Heart right ventricle (tissue), 16 donors: ENCODE measurements at regions not wholly inside any gene's neighbourhood (a gene's known extent, or its start where the extent isn't known, plus 50 kb on each side); places are given as distances from the start of the nearest gene placed in this dataset.

Experiments used
- ATAC-seq, 8 donors: fragments of 200-7000 bp; cut with Tn5 transposase; one replicate each; pipeline ENCODE4 v1.9.1; 2020; ENCODE audit warnings: mild to moderate bottlenecking in 8 of 8, moderate library complexity in 8 of 8, moderate number of reproducible peaks in 1 of 8
- DNase-seq, 2 donors: peaks; one replicate each; pipeline ENCODE4 v3.0.0-alpha.2; 2020
- H3K27ac ChIP-seq, 10 donors: fragments of 200-600 bp; sonication (generic) in 2 of 10; one replicate each; pipeline versions ENCODE4 v1.5.0 to v1.8.0; 2020 to 2022; ENCODE audit warnings: mild to moderate bottlenecking in 3 of 10
- H3K27me3 ChIP-seq, 7 donors: fragments of 200-600 bp; one replicate each; pipeline ENCODE4 v1.8.0; 2021 to 2022; ENCODE audit warnings: mild to moderate bottlenecking in 2 of 7
- H3K36me3 ChIP-seq, 9 donors: fragments of 200-600 bp; sonication (generic) in 1 of 9; one replicate each; pipeline versions ENCODE4 v1.5.0 to v1.8.0; 2020 to 2022; ENCODE audit warnings: mild to moderate bottlenecking in 2 of 9
- H3K4me1 ChIP-seq, 9 donors: fragments of 200-600 bp; sonication (generic) in 1 of 9; one replicate each; pipeline versions ENCODE4 v1.5.0 to v1.8.0; 2020 to 2022; ENCODE audit warnings: mild to moderate bottlenecking in 4 of 9
- H3K4me3 ChIP-seq, 10 donors: fragments of 200-600 bp; sonication (generic) in 2 of 10; one replicate each; pipeline versions ENCODE4 v1.5.0 to v1.8.0; 2020 to 2022; ENCODE audit warnings: mild to moderate bottlenecking in 7 of 10, moderate library complexity in 2 of 10
- H3K9me3 ChIP-seq, 11 donors: fragments of 200-600 bp in 10 of 11; sonication (generic) in 2 of 11; one replicate each; pipeline versions ENCODE4 v1.5.0 to v1.8.0; 2013 to 2022; ENCODE audit warnings: mild to moderate bottlenecking in 2 of 11, control low read depth in 1 of 11, moderate library complexity in 1 of 11
- WGBS, 2 donors: extraction: QIAGEN DNeasy Blood & Tissue Kit; methylation state at CpG; one replicate each; pipeline ENCODE4 v1.1.7; 2013; ENCODE audit warnings: inconsistent platforms in 1 of 2; 5-methylcytosine and 5-hydroxymethylcytosine counted together
- intact Hi-C, 10 donors: fragments of 100-400 bp; cut with DNase I; formaldehyde crosslinking; loops; one replicate each; pipeline versions ENCODE4 v1.11.1 to v1.14.2; 2022
- TF ChIP-seq, protein P1 (sequence below), 9 donors: fragments of 200-600 bp; sonication (generic) in 2 of 9; IDR thresholded peaks; one replicate each; pipeline versions ENCODE4 v1.5.0 to v1.8.0; 2021 to 2022; ENCODE audit warnings: antibody characterized with exemption in 9 of 9, mild to moderate bottlenecking in 5 of 9, moderate library complexity in 1 of 9
- donor health status: Arrhythmogenic right ventricular cardiomyopathy.
- donor health status: ischemic (EF 13 %, LVEDD 7.1; RV severe dilation, severe dysfunction).
- donor health status: healthy with polysubstance abuse.
- donor health status: DM: no; HTN: yes; CAD: no.
- donor health status: DM: no; HTN: no; CAD: no.
- donor health status: ischemic (EF 25% LVEDD 6.9; RV normal size, moderate dysfunction).
- donor health status: ischemic (EF 25% LVEDD 5.7; RV mildly dilated, moderate dysfunction).
- donor health status: healthy.
- donor health status: DM: yes; HTN: yes; CAD: no.
- donor health status: Ischemic cardiomyopathy.
- donor health status: ischemic (EF 35%, LVEDD 5.7; RV mildly dilated, moderate dysfunction).
- donor health status: nonischemic (EF 11% LVEDD 7.7; RV severe dilation, severe dysfunction).
- donor health status: DM: yes; HTN: yes; CAD: no.
- donor health status: PGD.
- donor health status: ischemic (EF 29% LVEDD 5.4; RV normal size, mild dysfunction).
- donor health status: nonischemic (EF 23%, LVEDD 6.1; RV moderate dilation, normal function).

DNA sequence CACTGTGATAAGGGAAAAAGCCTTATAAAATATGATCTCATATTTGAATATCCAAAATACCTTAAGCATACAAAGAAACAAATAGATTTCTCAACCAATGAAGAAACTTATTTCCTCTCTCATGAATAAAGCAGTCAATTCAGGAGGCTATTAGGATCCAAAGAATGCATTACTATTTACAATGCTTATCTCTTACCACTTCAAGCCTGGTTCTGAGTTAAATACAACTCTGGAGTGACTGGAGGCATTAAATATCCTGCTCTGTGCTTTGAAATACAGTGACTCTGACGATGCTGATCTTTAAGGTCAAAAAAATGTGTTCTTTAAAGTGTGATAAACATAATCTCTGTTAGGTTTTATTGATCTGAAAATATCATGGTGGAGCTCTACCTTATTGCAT lies 493.2 kb downstream of the ZWINT start:
- intact Hi-C loops, result no loop called here
- Histone ChIP-seq H3K36me3 (no peaks in the 10 kb centered on the region), H3K27me3 (no peaks in the 10 kb centered on the region), H3K9me3 (no peaks in the 10 kb centered on the region), H3K4me1 (no peaks in the 10 kb centered on the region), H3K27ac (no peak overlapping the region), H3K4me3 (no peak overlapping the region)
- TF ChIP-seq, protein P1, sequence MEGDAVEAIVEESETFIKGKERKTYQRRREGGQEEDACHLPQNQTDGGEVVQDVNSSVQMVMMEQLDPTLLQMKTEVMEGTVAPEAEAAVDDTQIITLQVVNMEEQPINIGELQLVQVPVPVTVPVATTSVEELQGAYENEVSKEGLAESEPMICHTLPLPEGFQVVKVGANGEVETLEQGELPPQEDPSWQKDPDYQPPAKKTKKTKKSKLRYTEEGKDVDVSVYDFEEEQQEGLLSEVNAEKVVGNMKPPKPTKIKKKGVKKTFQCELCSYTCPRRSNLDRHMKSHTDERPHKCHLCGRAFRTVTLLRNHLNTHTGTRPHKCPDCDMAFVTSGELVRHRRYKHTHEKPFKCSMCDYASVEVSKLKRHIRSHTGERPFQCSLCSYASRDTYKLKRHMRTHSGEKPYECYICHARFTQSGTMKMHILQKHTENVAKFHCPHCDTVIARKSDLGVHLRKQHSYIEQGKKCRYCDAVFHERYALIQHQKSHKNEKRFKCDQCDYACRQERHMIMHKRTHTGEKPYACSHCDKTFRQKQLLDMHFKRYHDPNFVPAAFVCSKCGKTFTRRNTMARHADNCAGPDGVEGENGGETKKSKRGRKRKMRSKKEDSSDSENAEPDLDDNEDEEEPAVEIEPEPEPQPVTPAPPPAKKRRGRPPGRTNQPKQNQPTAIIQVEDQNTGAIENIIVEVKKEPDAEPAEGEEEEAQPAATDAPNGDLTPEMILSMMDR (IDR thresholded peaks at IDR 0.05), result no peak
- DNase-seq (no peak), ATAC-seq (no peak)
- 8 to 14% methylated on average over 1 of the region's 1 CpG for WGBS, 2 donors

DNA sequence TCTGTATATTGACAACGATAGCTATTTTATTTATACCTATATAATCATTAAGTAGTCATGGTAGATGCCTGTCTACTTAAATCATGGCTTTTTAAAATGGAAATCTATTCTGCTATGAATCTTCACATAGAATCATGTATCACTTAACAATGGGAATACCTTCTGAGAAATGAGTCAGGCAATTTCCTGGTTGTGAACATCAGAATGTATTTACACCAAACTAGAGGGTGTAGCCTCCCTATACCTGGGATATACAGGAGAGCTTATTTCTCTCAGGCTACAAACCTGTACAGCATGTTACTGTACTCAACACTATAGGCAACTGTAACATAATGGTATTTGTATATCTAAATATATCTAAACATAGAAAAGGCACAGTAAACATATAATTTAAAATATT lies 502.3 kb downstream of the ZWINT start:
- intact Hi-C loops, result no loop called here
- peaks cover 0 to 11% (median 0%) of the 10 kb centered on the region in 11 donors for H3K9me3 ChIP-seq
- ATAC-seq (no peak), DNase-seq (no peak)
- WGBS, 2 donors, result 56 to 76% methylated on average over 1 of the region's 1 CpG
- H3K4me1 ChIP-seq, result no peaks in the 10 kb centered on the region
- H3K27ac ChIP-seq, result no peak overlapping the region
- no peaks in the 10 kb centered on the region for H3K27me3 ChIP-seq
- H3K4me3 ChIP-seq, result no peak overlapping the region
- TF ChIP-seq, protein P1 (IDR thresholded peaks at IDR 0.05), result no peak
- H3K36me3 ChIP-seq, result no peaks in the 10 kb centered on the region

- intact Hi-C loops, result no loop called here
These were observed 508.2 kb downstream of the ZWINT start for GRCh38 chr10:55852900-55853299.

GRCh38 chr10:55837273-55837672 lies 523.8 kb downstream of the ZWINT start:
- 82 to 88% methylated on average over 2 of the region's 2 CpGs for WGBS, 2 donors
- TF ChIP-seq, protein P1 (IDR thresholded peaks at IDR 0.05), result no peak
- no peak for DNase-seq
- H3K27me3 ChIP-seq, result no peaks in the 10 kb centered on the region
- intact Hi-C loops, result no loop called here
- H3K36me3 ChIP-seq, result no peaks in the 10 kb centered on the region
- no peak for ATAC-seq
- H3K9me3 ChIP-seq, result no peaks in the 10 kb centered on the region
- H3K27ac ChIP-seq, result no peak overlapping the region
- no peaks in the 10 kb centered on the region for H3K4me1 ChIP-seq
- no peak overlapping the region for H3K4me3 ChIP-seq

More at GRCh38 chr10:55852900-55853299, 508.2 kb downstream of the ZWINT start:
- Histone ChIP-seq H3K27me3 (no peaks in the 10 kb centered on the region), H3K9me3 (no peaks in the 10 kb centered on the region), H3K27ac (no peak overlapping the region), H3K36me3 (no peaks in the 10 kb centered on the region), H3K4me1 (no peaks in the 10 kb centered on the region), H3K4me3 (no peak overlapping the region)
- TF ChIP-seq, protein P1 (IDR thresholded peaks at IDR 0.05), result no peak
- DNase-seq (no peak), ATAC-seq (no peak)
- WGBS, 2 donors, result 62 to 76% methylated on average over 3 of the region's 3 CpGs
